ENCODE measurements at regions not wholly inside any gene's neighbourhood (a gene's known extent, or its start where the extent isn't known, plus 50 kb on each side); places are given as distances from the start of the nearest gene placed in this dataset.
A peak's percentile ranks its signal among the peaks of the same experiment; 100 is the strongest.

GRCh38 chr13:97892717-97893116 lies 60.8 kb upstream of the IPO5 start:
- Histone ChIP-seq H3K4me1 (ENCODE audit: control insufficient read depth, insufficient read depth, low read length) (no peaks in the 10 kb centered on the region), H3K4me2 (ENCODE audit: control insufficient read depth, insufficient read depth) (no peak overlapping the region), H3K27me3 (replicated peaks in 1 of 2; ENCODE audit: control insufficient read depth in 2 of 2, insufficient read depth in 2 of 2, low read length in 1 of 2) (no peaks in the 10 kb centered on the region), H4K20me1 (ENCODE audit: control insufficient read depth, insufficient read depth) (no peaks in the 10 kb centered on the region), H3K9ac (ENCODE audit: control insufficient read depth, insufficient read depth, low read length) (no peak overlapping the region), H3K4me3 (no peak overlapping the region), H3K36me3 (ENCODE audit: control insufficient read depth in 2 of 2, insufficient read depth in 2 of 2, low read length in 1 of 2) (no peaks in the 10 kb centered on the region), H3K79me2 (ENCODE audit: control insufficient read depth, insufficient read depth, low read length) (no peaks in the 10 kb centered on the region), H3K27ac (ENCODE audit: control insufficient read depth, insufficient read depth) (no peak overlapping the region), H2AFZ (ENCODE audit: control insufficient read depth, low read depth, low read length) (no peak overlapping the region), H3K9me3 (replicated peaks; ENCODE audit: control insufficient read depth, insufficient read depth, low read length) (no peaks in the 10 kb centered on the region)
- 22% methylated on average over 3 of the region's 3 CpGs for WGBS (ENCODE audit: insufficient coverage, insufficient replicate concordance, low lambda C conversion rate, missing lambda C conversion rate)
- TF ChIP-seq ELK1 (IDR thresholded peaks at IDR 0.05; ENCODE audit: low read depth, low read length) (no peak), MYC (IDR thresholded peaks at IDR 0.05; ENCODE audit: insufficient read depth, insufficient read length, insufficient replicate concordance, low read length, severe bottlenecking) (no peak), BCL3 (IDR thresholded peaks at IDR 0.05; ENCODE audit: borderline replicate concordance, insufficient read depth, low read depth, low read length, poor library complexity, severe bottlenecking) (peak; percentile 13), ZNF687 (IDR thresholded peaks at IDR 0.05) (no peak)
- FAIRE-seq, result no peak
- SMC1A ChIA-PET (ENCODE audit: uncharacterized antibody, unreplicated experiment), result no interaction called here
- no peak for ATAC-seq
- RAD21 ChIA-PET (ENCODE audit: unreplicated experiment), result no interaction called here
- in situ Hi-C loops (cut with MboI), result no loop called here
- BruUV-seq (replicated peaks), result no TSS peak
- CTCF ChIA-PET, result no interaction called here
- intact Hi-C loops (cut with micrococcal nuclease; ENCODE audit: unreplicated experiment), result no loop called here
- DNase-seq (ENCODE audit: low read depth, low spot score), result no peak
- POLR2A ChIA-PET, result no interaction called here

Measured in GM12878 (cell line).